IMR-90 (cell line): ENCODE measurements at regions not wholly inside any gene's neighbourhood (a gene's known extent, or its start where the extent isn't known, plus 50 kb on each side); places are given as distances from the start of the nearest gene placed in this dataset.

Source experiments
- CEBPB ChIP-seq: IDR thresholded peaks from 2 replicates; pipeline ENCODE4 v1.6.1; 2012; ENCODE audit warnings: low read depth, low read length, improper control_type of control experiment
- FOS ChIP-seq: fragments of 150-350 bp; IDR thresholded peaks from 2 replicates; pipeline ENCODE4 v1.6.1; 2016; ENCODE audit warnings: low read depth, low read length
- POLR2A ChIP-seq: IDR thresholded peaks from 2 replicates; pipeline ENCODE4 v1.6.1; 2012; ENCODE audit warnings: mild to moderate bottlenecking, low read depth, low read length
- RAD21 ChIP-seq: IDR thresholded peaks from 2 replicates; pipeline ENCODE4 v1.6.1; 2012; ENCODE audit warnings: low read length, improper control_type of control experiment
- RCOR1 ChIP-seq: IDR thresholded peaks from 2 replicates; pipeline ENCODE4 v1.6.1; 2012; ENCODE audit warnings: mild to moderate bottlenecking, low read length, improper control_type of control experiment; ENCODE audit not compliant: insufficient replicate concordance
- RFX5 ChIP-seq: IDR thresholded peaks from 2 replicates; pipeline ENCODE4 v1.8.0; 2012; ENCODE audit warnings: low read depth, mild to moderate bottlenecking, low read length, moderate library complexity
- SMC3 ChIP-seq: fragments of 150-350 bp; IDR thresholded peaks from 2 replicates; pipeline ENCODE4 v1.6.1; 2016; ENCODE audit warnings: low read depth, mild to moderate bottlenecking, antibody characterized with exemption, low read length, moderate library complexity
- TF ChIP-seq, protein P1 (sequence below): conservative IDR thresholded peaks from 2 replicates; pipeline ENCODE4 v1.5.1; 2012; ENCODE audit warnings: mild to moderate bottlenecking, low read depth, low read length, improper control_type of control experiment
- TF ChIP-seq, protein P2 (sequence below): fragments of 150-350 bp; IDR thresholded peaks from 2 replicates; pipeline ENCODE4 v1.6.1; 2016; ENCODE audit warnings: low read depth, mild to moderate bottlenecking, low read length, moderate library complexity, borderline replicate concordance
- TF ChIP-seq, protein P3 (sequence below): fragments of 150-350 bp; IDR thresholded peaks from 2 replicates; pipeline ENCODE4 v1.6.1; 2017; ENCODE audit warnings: mild to moderate bottlenecking, antibody characterized with exemption, low read length, low read depth

DNA sequence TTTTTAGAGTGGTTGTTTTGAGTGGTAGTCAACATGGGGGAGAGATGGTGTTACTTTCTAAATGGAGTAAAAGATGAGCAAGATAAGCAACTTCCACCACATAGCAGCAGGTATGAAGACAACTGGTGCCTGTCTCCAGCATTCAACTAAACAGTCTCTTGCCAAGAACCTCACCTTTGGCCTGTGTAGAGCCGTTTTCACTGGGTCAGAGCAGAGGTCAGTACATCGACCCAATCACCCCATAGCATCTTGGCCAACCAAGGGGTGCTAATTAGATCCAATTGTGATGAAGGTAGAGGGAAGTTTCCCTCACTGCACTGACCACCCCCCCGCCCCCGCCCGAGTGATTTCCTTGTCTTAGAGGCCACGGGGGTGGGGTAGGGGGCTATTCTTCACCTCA lies 188.2 kb downstream of the BLID start:
- TF ChIP-seq, protein P1, sequence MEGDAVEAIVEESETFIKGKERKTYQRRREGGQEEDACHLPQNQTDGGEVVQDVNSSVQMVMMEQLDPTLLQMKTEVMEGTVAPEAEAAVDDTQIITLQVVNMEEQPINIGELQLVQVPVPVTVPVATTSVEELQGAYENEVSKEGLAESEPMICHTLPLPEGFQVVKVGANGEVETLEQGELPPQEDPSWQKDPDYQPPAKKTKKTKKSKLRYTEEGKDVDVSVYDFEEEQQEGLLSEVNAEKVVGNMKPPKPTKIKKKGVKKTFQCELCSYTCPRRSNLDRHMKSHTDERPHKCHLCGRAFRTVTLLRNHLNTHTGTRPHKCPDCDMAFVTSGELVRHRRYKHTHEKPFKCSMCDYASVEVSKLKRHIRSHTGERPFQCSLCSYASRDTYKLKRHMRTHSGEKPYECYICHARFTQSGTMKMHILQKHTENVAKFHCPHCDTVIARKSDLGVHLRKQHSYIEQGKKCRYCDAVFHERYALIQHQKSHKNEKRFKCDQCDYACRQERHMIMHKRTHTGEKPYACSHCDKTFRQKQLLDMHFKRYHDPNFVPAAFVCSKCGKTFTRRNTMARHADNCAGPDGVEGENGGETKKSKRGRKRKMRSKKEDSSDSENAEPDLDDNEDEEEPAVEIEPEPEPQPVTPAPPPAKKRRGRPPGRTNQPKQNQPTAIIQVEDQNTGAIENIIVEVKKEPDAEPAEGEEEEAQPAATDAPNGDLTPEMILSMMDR = no peak
- TF ChIP-seq POLR2A (no peak), RAD21 (no peak), RCOR1 (no peak), SMC3 (no peak), CEBPB (no peak), FOS (no peak), RFX5 (no peak)
- TF ChIP-seq, protein P2, sequence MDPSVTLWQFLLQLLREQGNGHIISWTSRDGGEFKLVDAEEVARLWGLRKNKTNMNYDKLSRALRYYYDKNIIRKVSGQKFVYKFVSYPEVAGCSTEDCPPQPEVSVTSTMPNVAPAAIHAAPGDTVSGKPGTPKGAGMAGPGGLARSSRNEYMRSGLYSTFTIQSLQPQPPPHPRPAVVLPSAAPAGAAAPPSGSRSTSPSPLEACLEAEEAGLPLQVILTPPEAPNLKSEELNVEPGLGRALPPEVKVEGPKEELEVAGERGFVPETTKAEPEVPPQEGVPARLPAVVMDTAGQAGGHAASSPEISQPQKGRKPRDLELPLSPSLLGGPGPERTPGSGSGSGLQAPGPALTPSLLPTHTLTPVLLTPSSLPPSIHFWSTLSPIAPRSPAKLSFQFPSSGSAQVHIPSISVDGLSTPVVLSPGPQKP = no peak
- TF ChIP-seq, protein P3, sequence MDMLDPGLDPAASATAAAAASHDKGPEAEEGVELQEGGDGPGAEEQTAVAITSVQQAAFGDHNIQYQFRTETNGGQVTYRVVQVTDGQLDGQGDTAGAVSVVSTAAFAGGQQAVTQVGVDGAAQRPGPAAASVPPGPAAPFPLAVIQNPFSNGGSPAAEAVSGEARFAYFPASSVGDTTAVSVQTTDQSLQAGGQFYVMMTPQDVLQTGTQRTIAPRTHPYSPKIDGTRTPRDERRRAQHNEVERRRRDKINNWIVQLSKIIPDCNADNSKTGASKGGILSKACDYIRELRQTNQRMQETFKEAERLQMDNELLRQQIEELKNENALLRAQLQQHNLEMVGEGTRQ = no peak
